H1 (cell line): ENCODE measurements at regions not wholly inside any gene's neighbourhood (a gene's known extent, or its start where the extent isn't known, plus 50 kb on each side); places are given as distances from the start of the nearest gene placed in this dataset.

ENCODE experiments used
- CHD7 ChIP-seq: fragments of 300-600 bp; sonication (generic); IDR thresholded peaks from 2 replicates; pipeline ENCODE4 v1.7.1; 2012; ENCODE audit warnings: low read length, moderate library complexity, mild to moderate bottlenecking, inconsistent platforms; ENCODE audit not compliant: insufficient replicate concordance
- EZH2 ChIP-seq: fragments of 200-600 bp; sonication (generic); IDR thresholded peaks from 2 replicates; pipeline ENCODE4 v1.7.1; 2012; ENCODE audit warnings: low read depth, mild to moderate bottlenecking, moderate library complexity, low read length, inconsistent platforms; ENCODE audit not compliant: severe bottlenecking
- RAD21 ChIP-seq, 2 experiments: IDR thresholded peaks in 1 of 2; conservative IDR thresholded peaks in 1 of 2; 2 replicates each; pipeline ENCODE4 v1.6.1; 2011; ENCODE audit warnings: low read depth in 2 of 2, low read length in 2 of 2, improper control_type of control experiment in 1 of 2, inconsistent platforms in 1 of 2, mild to moderate bottlenecking in 1 of 2, moderate library complexity in 1 of 2
- SIRT6 ChIP-seq: IDR thresholded peaks from one replicate; pipeline ENCODE4 v1.7.1; 2012; ENCODE audit warnings: low read length, inconsistent platforms

GRCh38 chr13:73870036-73870741 is 264.0 kb downstream of the KLF12 start:
- TF ChIP-seq RAD21 (IDR thresholded peaks at IDR 0.05 in 1 of 2, conservative IDR thresholded peaks at IDR 0.05 in 1 of 2; ENCODE audit: low read depth in 2 of 2, low read length in 2 of 2), result no peak
- TF ChIP-seq SIRT6, result no peak
- TF ChIP-seq CHD7, result no peak
- TF ChIP-seq EZH2, result no peak
